ENCODE measurements at regions not wholly inside any gene's neighbourhood (a gene's known extent, or its start where the extent isn't known, plus 50 kb on each side); places are given as distances from the start of the nearest gene placed in this dataset.

GRCh38 chr10:61503051-61503450, 49.9 kb upstream of the TMEM26 start:
- DNase-seq, result no peak
- H3K36me3 Mint-ChIP-seq, result no peaks in the 10 kb centered on the region
- intact Hi-C loops (cut with micrococcal nuclease), result no loop called here
- H3K27ac Mint-ChIP-seq, result no peak overlapping the region
- peaks cover 0 to 2% of the 10 kb centered on the region in 2 donors for H3K27me3 Mint-ChIP-seq
- Histone ChIP-seq H3K4me1 (ENCODE audit: insufficient read depth, low read length) (no peaks in the 10 kb centered on the region), H3K36me3 (ENCODE audit: insufficient read depth, low read length) (no peaks in the 10 kb centered on the region), H3K27ac (ENCODE audit: low read depth, low read length) (no peak overlapping the region), H3K9me3 (ENCODE audit: control insufficient read depth in 1 of 2, low read length in 2 of 2) (no peaks in the 10 kb centered on the region), H3K27me3 (ENCODE audit: insufficient read depth, low read length) (no peaks in the 10 kb centered on the region), H3K4me3 (ENCODE audit: low read length in 2 of 2) (no peak overlapping the region)
- H3K9me3 Mint-ChIP-seq, result no peaks in the 10 kb centered on the region
- H3K4me1 Mint-ChIP-seq, result no peaks in the 10 kb centered on the region
- ChIA-PET POLR2A (ENCODE audit: partially characterized antibody) (no interaction called here), CTCF (ENCODE audit: partially characterized antibody) (no interaction called here)
- H3K4me3 Mint-ChIP-seq, result no peak overlapping the region
